ENCODE measurements at regions not wholly inside any gene's neighbourhood (a gene's known extent, or its start where the extent isn't known, plus 50 kb on each side); places are given as distances from the start of the nearest gene placed in this dataset.

GRCh38 chr5:93010616-93011015 is 570.4 kb downstream of the NR2F1-AS1 start:
- Histone ChIP-seq H3K14ac (ENCODE audit: low read length in 2 of 2) (no peak overlapping the region), H2BK120ac (ENCODE audit: low read depth, low read length) (peak overlapping the region; percentile 5), H3K9ac (ENCODE audit: low read length) (no peak overlapping the region), H3K27ac (ENCODE audit: low read length, poor library complexity, severe bottlenecking) (no peak overlapping the region), H3K36me3 (ENCODE audit: control insufficient read depth in 1 of 2, insufficient read depth in 2 of 2, low read depth in 1 of 2, low read length in 2 of 2) (no peaks in the 10 kb centered on the region), H3K4ac (ENCODE audit: low read depth in 1 of 2, low read length in 2 of 2) (no peak overlapping the region), H2AK5ac (ENCODE audit: low read length, severe bottlenecking) (no peak overlapping the region), H4K91ac (ENCODE audit: low read length) (no peak overlapping the region), H2BK5ac (ENCODE audit: low read depth, low read length, poor library complexity, severe bottlenecking) (no peak overlapping the region), H2BK12ac (ENCODE audit: low read length in 2 of 2) (no peak overlapping the region), H2AFZ (ENCODE audit: low read depth, low read length) (no peak overlapping the region), H3K4me1 (ENCODE audit: control insufficient read depth, insufficient read depth, low read depth, low read length) (no peaks in the 10 kb centered on the region), H2BK15ac (ENCODE audit: low read depth, poor library complexity, severe bottlenecking) (no peak overlapping the region), H3K4me3 (ENCODE audit: insufficient read depth in 1 of 2, low read depth in 1 of 2, low read length in 2 of 2) (no peak overlapping the region), H3K23ac (ENCODE audit: low read length in 2 of 2) (no peak overlapping the region), H3K9me3 (ENCODE audit: control insufficient read depth, low read length) (no peaks in the 10 kb centered on the region), H3K18ac (ENCODE audit: low read depth in 1 of 2, low read length in 2 of 2) (no peak overlapping the region), H4K8ac (ENCODE audit: low read length) (no peak overlapping the region), H3K27me3 (ENCODE audit: control insufficient read depth in 1 of 2, insufficient read depth in 1 of 2, low read length in 2 of 2) (no peaks in the 10 kb centered on the region), H3K4me2 (ENCODE audit: low read length, poor library complexity, severe bottlenecking) (no peak overlapping the region), H3K79me1 (replicated peaks; ENCODE audit: low read length, poor library complexity, severe bottlenecking) (no peaks in the 10 kb centered on the region)
- DNase-seq: no peak
- 62% methylated on average over 1 of the region's 1 CpG for WGBS

GRCh38 chr5:93010037-93010436 is 571.0 kb downstream of the NR2F1-AS1 start:
- no peaks in the 10 kb centered on the region for H3K27me3 ChIP-seq (ENCODE audit: control insufficient read depth in 1 of 2, insufficient read depth in 1 of 2, low read length in 2 of 2)
- DNase-seq: no peak
- H2BK5ac ChIP-seq (ENCODE audit: low read depth, low read length, poor library complexity, severe bottlenecking): no peak overlapping the region
- H2BK15ac ChIP-seq (ENCODE audit: low read depth, poor library complexity, severe bottlenecking): no peak overlapping the region
- H3K4me1 ChIP-seq (ENCODE audit: control insufficient read depth, insufficient read depth, low read depth, low read length): no peaks in the 10 kb centered on the region
- no peak overlapping the region for H3K4ac ChIP-seq (ENCODE audit: low read depth in 1 of 2, low read length in 2 of 2)
- no peak overlapping the region for H3K27ac ChIP-seq (ENCODE audit: low read length, poor library complexity, severe bottlenecking)
- H3K4me3 ChIP-seq (ENCODE audit: insufficient read depth in 1 of 2, low read depth in 1 of 2, low read length in 2 of 2): no peak overlapping the region
- H2AK5ac ChIP-seq (ENCODE audit: low read length, severe bottlenecking): no peak overlapping the region
- whole genome bisulfite sequencing: 98% methylated on average over 2 of the region's 2 CpGs
- no peak overlapping the region for H3K9ac ChIP-seq (ENCODE audit: low read length)
- no peak overlapping the region for H3K23ac ChIP-seq (ENCODE audit: low read length in 2 of 2)
- no peak overlapping the region for H2AFZ ChIP-seq (ENCODE audit: low read depth, low read length)
- H2BK120ac ChIP-seq (ENCODE audit: low read depth, low read length): no peak overlapping the region
- no peak overlapping the region for H3K14ac ChIP-seq (ENCODE audit: low read length in 2 of 2)
- no peak overlapping the region for H2BK12ac ChIP-seq (ENCODE audit: low read length in 2 of 2)
- H4K8ac ChIP-seq (ENCODE audit: low read length): no peak overlapping the region
- no peak overlapping the region for H3K18ac ChIP-seq (ENCODE audit: low read depth in 1 of 2, low read length in 2 of 2)
- no peaks in the 10 kb centered on the region for H3K36me3 ChIP-seq (ENCODE audit: control insufficient read depth in 1 of 2, insufficient read depth in 2 of 2, low read depth in 1 of 2, low read length in 2 of 2)
- no peak overlapping the region for H3K4me2 ChIP-seq (ENCODE audit: low read length, poor library complexity, severe bottlenecking)
- no peaks in the 10 kb centered on the region for H3K9me3 ChIP-seq (ENCODE audit: control insufficient read depth, low read length)
- H3K79me1 ChIP-seq (replicated peaks; ENCODE audit: low read length, poor library complexity, severe bottlenecking): no peaks in the 10 kb centered on the region
- no peak overlapping the region for H4K91ac ChIP-seq (ENCODE audit: low read length)

GRCh38 chr5:93008502-93009207 is 572.4 kb downstream of the NR2F1-AS1 start:
- Histone ChIP-seq H4K8ac (ENCODE audit: low read length) (no peak overlapping the region), H2BK120ac (ENCODE audit: low read depth, low read length) (no peak overlapping the region), H3K4me3 (ENCODE audit: insufficient read depth in 1 of 2, low read depth in 1 of 2, low read length in 2 of 2) (no peak overlapping the region), H3K36me3 (ENCODE audit: control insufficient read depth in 1 of 2, insufficient read depth in 2 of 2, low read depth in 1 of 2, low read length in 2 of 2) (no peaks in the 10 kb centered on the region), H3K79me1 (replicated peaks; ENCODE audit: low read length, poor library complexity, severe bottlenecking) (no peaks in the 10 kb centered on the region), H3K4ac (ENCODE audit: low read depth in 1 of 2, low read length in 2 of 2) (no peak overlapping the region), H2BK12ac (ENCODE audit: low read length in 2 of 2) (no peak overlapping the region), H3K23ac (ENCODE audit: low read length in 2 of 2) (no peak overlapping the region), H2BK5ac (ENCODE audit: low read depth, low read length, poor library complexity, severe bottlenecking) (no peak overlapping the region), H3K9me3 (ENCODE audit: control insufficient read depth, low read length) (no peaks in the 10 kb centered on the region), H3K4me1 (ENCODE audit: control insufficient read depth, insufficient read depth, low read depth, low read length) (no peaks in the 10 kb centered on the region), H4K91ac (ENCODE audit: low read length) (no peak overlapping the region), H3K4me2 (ENCODE audit: low read length, poor library complexity, severe bottlenecking) (no peak overlapping the region), H3K27me3 (ENCODE audit: control insufficient read depth in 1 of 2, insufficient read depth in 1 of 2, low read length in 2 of 2) (no peaks in the 10 kb centered on the region), H3K27ac (ENCODE audit: low read length, poor library complexity, severe bottlenecking) (no peak overlapping the region), H2AFZ (ENCODE audit: low read depth, low read length) (no peak overlapping the region), H2AK5ac (ENCODE audit: low read length, severe bottlenecking) (no peak overlapping the region), H2BK15ac (ENCODE audit: low read depth, poor library complexity, severe bottlenecking) (no peak overlapping the region), H3K18ac (ENCODE audit: low read depth in 1 of 2, low read length in 2 of 2) (no peak overlapping the region), H3K9ac (ENCODE audit: low read length) (no peak overlapping the region), H3K14ac (ENCODE audit: low read length in 2 of 2) (no peak overlapping the region)
- 79% methylated on average over 7 of the region's 7 CpGs for WGBS
- no peak for DNase-seq

- WGBS: no CpG with 5 or more reads among the region's 2 CpGs
- Histone ChIP-seq H3K79me1 (replicated peaks; ENCODE audit: low read length, poor library complexity, severe bottlenecking) (no peaks in the 10 kb centered on the region), H3K4me1 (ENCODE audit: control insufficient read depth, insufficient read depth, low read depth, low read length) (no peaks in the 10 kb centered on the region), H3K4me2 (ENCODE audit: low read length, poor library complexity, severe bottlenecking) (no peak overlapping the region), H2BK15ac (ENCODE audit: low read depth, poor library complexity, severe bottlenecking) (no peak overlapping the region), H4K91ac (ENCODE audit: low read length) (no peak overlapping the region), H2BK5ac (ENCODE audit: low read depth, low read length, poor library complexity, severe bottlenecking) (no peak overlapping the region), H2AK5ac (ENCODE audit: low read length, severe bottlenecking) (no peak overlapping the region), H3K23ac (ENCODE audit: low read length in 2 of 2) (no peak overlapping the region), H3K14ac (ENCODE audit: low read length in 2 of 2) (no peak overlapping the region), H3K4ac (ENCODE audit: low read depth in 1 of 2, low read length in 2 of 2) (no peak overlapping the region), H3K27ac (ENCODE audit: low read length, poor library complexity, severe bottlenecking) (no peak overlapping the region), H3K36me3 (ENCODE audit: control insufficient read depth in 1 of 2, insufficient read depth in 2 of 2, low read depth in 1 of 2, low read length in 2 of 2) (no peaks in the 10 kb centered on the region), H3K9me3 (ENCODE audit: control insufficient read depth, low read length) (no peaks in the 10 kb centered on the region), H3K4me3 (ENCODE audit: insufficient read depth in 1 of 2, low read depth in 1 of 2, low read length in 2 of 2) (no peak overlapping the region), H3K27me3 (ENCODE audit: control insufficient read depth in 1 of 2, insufficient read depth in 1 of 2, low read length in 2 of 2) (no peaks in the 10 kb centered on the region), H2BK120ac (ENCODE audit: low read depth, low read length) (no peak overlapping the region), H3K9ac (ENCODE audit: low read length) (no peak overlapping the region), H2BK12ac (ENCODE audit: low read length in 2 of 2) (no peak overlapping the region), H4K8ac (ENCODE audit: low read length) (no peak overlapping the region), H3K18ac (ENCODE audit: low read depth in 1 of 2, low read length in 2 of 2) (no peak overlapping the region), H2AFZ (ENCODE audit: low read depth, low read length) (no peak overlapping the region)
- peak; percentile 6 for DNase-seq
Observed at GRCh38 chr5:93006915-93007314, 574.1 kb downstream of the NR2F1-AS1 start.
